Parathyroid adenoma (tissue), 2 donors: ENCODE measurements at regions not wholly inside any gene's neighbourhood (a gene's known extent, or its start where the extent isn't known, plus 50 kb on each side); places are given as distances from the start of the nearest gene placed in this dataset.

Experiments
- H2AFZ ChIP-seq: fragments of 300-600 bp; sonication (generic); one replicate; pipeline ENCODE4 v1.7.0; 2017; ENCODE audit warnings: antibody characterized with exemption, mild to moderate bottlenecking
- H3K27ac ChIP-seq: fragments of 300-600 bp; sonication (generic); one replicate; pipeline ENCODE4 v1.7.0; 2017
- H3K27me3 ChIP-seq: fragments of 300-600 bp; sonication (generic); one replicate; pipeline ENCODE4 v1.7.0; 2017; ENCODE audit warnings: low read length; ENCODE audit not compliant: control insufficient read depth, insufficient read depth
- H3K36me3 ChIP-seq: fragments of 300-600 bp; sonication (generic); one replicate; pipeline ENCODE4 v1.7.0; 2017; ENCODE audit warnings: low read length; ENCODE audit not compliant: control insufficient read depth, insufficient read depth
- H3K4me1 ChIP-seq: fragments of 300-600 bp; sonication (generic); one replicate; pipeline ENCODE4 v1.7.0; 2017; ENCODE audit warnings: control low read depth
- H3K4me2 ChIP-seq: fragments of 300-600 bp; sonication (generic); one replicate; pipeline ENCODE4 v1.7.0; 2017; ENCODE audit warnings: low read length
- H3K4me3 ChIP-seq: fragments of 300-600 bp; sonication (generic); one replicate; pipeline ENCODE4 v1.7.0; 2017; ENCODE audit warnings: low read depth, low read length
- H3K79me2 ChIP-seq: fragments of 300-600 bp; sonication (generic); one replicate; pipeline ENCODE4 v1.7.0; 2017; ENCODE audit warnings: control low read depth
- H3K9ac ChIP-seq: fragments of 300-600 bp; sonication (generic); one replicate; pipeline ENCODE4 v1.7.0; 2017; ENCODE audit warnings: mild to moderate bottlenecking
- H3K9me3 ChIP-seq: fragments of 300-600 bp; sonication (generic); one replicate; pipeline ENCODE4 v1.7.0; 2017; ENCODE audit warnings: low read length; ENCODE audit not compliant: control insufficient read depth
- CTCF ChIP-seq: fragments of 300-600 bp; sonication (generic); IDR thresholded peaks from one replicate; pipeline ENCODE4 v1.7.0; 2017; ENCODE audit warnings: antibody characterized with exemption, mild to moderate bottlenecking
- donor health status: primary hyperparathyroidism.

- Histone ChIP-seq H3K27ac (no peak overlapping the region), H3K9ac (no peak overlapping the region), H3K27me3 (no peaks in the 10 kb centered on the region), H3K4me1 (peaks cover 3% of the 10 kb centered on the region), H3K9me3 (no peaks in the 10 kb centered on the region), H2AFZ (no peak overlapping the region), H3K4me2 (no peak overlapping the region), H3K36me3 (no peaks in the 10 kb centered on the region), H3K79me2 (peaks cover 14% of the 10 kb centered on the region), H3K4me3 (no peak overlapping the region)
- no peak for TF ChIP-seq CTCF
Observed at GRCh38 chr5:124669956-124670721, 76.3 kb downstream of the ZNF608 start.

- Histone ChIP-seq H3K9ac (no peak overlapping the region), H3K4me2 (no peak overlapping the region), H3K36me3 (no peaks in the 10 kb centered on the region), H3K27me3 (no peaks in the 10 kb centered on the region), H2AFZ (no peak overlapping the region), H3K27ac (no peak overlapping the region), H3K4me1 (peaks cover 3% of the 10 kb centered on the region), H3K79me2 (peaks cover 14% of the 10 kb centered on the region), H3K4me3 (no peak overlapping the region), H3K9me3 (no peaks in the 10 kb centered on the region)
- TF ChIP-seq CTCF, result no peak
Observed at GRCh38 chr5:124669300-124669648, 77.2 kb downstream of the ZNF608 start.

- no peak for TF ChIP-seq CTCF
- no peak overlapping the region for H2AFZ ChIP-seq
- no peak overlapping the region for H3K9ac ChIP-seq
- no peaks in the 10 kb centered on the region for H3K27me3 ChIP-seq
- H3K4me3 ChIP-seq, result no peak overlapping the region
- H3K79me2 ChIP-seq, result peaks cover 14% of the 10 kb centered on the region
- peaks cover 3% of the 10 kb centered on the region for H3K4me1 ChIP-seq
- no peak overlapping the region for H3K27ac ChIP-seq
- H3K36me3 ChIP-seq, result no peaks in the 10 kb centered on the region
- no peak overlapping the region for H3K4me2 ChIP-seq
- H3K9me3 ChIP-seq, result no peaks in the 10 kb centered on the region
Observed at GRCh38 chr5:124668353-124669299, 77.8 kb downstream of the ZNF608 start.

- peaks cover 14% of the 10 kb centered on the region for H3K79me2 ChIP-seq
- peaks cover 11% of the 10 kb centered on the region for H3K4me1 ChIP-seq
- no peak overlapping the region for H3K27ac ChIP-seq
- H3K27me3 ChIP-seq, result no peaks in the 10 kb centered on the region
- H3K4me2 ChIP-seq, result no peak overlapping the region
- H3K4me3 ChIP-seq, result no peak overlapping the region
- H2AFZ ChIP-seq, result no peak overlapping the region
- no peak overlapping the region for H3K9ac ChIP-seq
- H3K9me3 ChIP-seq, result no peaks in the 10 kb centered on the region
- no peak for TF ChIP-seq CTCF
- no peaks in the 10 kb centered on the region for H3K36me3 ChIP-seq
Observed at GRCh38 chr5:124665625-124666024, 80.8 kb downstream of the ZNF608 start.
